ENCODE measurements at regions not wholly inside any gene's neighbourhood (a gene's known extent, or its start where the extent isn't known, plus 50 kb on each side); places are given as distances from the start of the nearest gene placed in this dataset.

GRCh38 chr2:122955776-122956175, 1069.3 kb upstream of the CNTNAP5 start:
- TF ChIP-seq SAP30 (IDR thresholded peaks at IDR 0.05; ENCODE audit: insufficient read depth, insufficient replicate concordance, low read length) (no peak), CEBPB (IDR thresholded peaks at IDR 0.05; ENCODE audit: low read depth, low read length) (no peak), HDAC2 (IDR thresholded peaks at IDR 0.05; ENCODE audit: borderline replicate concordance in 1 of 2, low read depth in 2 of 2, low read length in 2 of 2) (no peak), ZNF274 (IDR thresholded peaks at IDR 0.05; ENCODE audit: borderline replicate concordance, extremely low read depth, low read length) (no peak), TEAD4 (IDR thresholded peaks at IDR 0.05; ENCODE audit: low read depth, low read length) (no peak), BRCA1 (IDR thresholded peaks at IDR 0.05; ENCODE audit: low read depth, low read length) (no peak), EZH2 (IDR thresholded peaks at IDR 0.05; ENCODE audit: low read depth, low read length, severe bottlenecking) (no peak), RAD21 (IDR thresholded peaks at IDR 0.05 in 1 of 2, conservative IDR thresholded peaks at IDR 0.05 in 1 of 2; ENCODE audit: low read depth in 2 of 2, low read length in 2 of 2) (no peak), RXRA (IDR thresholded peaks at IDR 0.05; ENCODE audit: insufficient read depth, low read depth, low read length) (no peak), SIX5 (IDR thresholded peaks at IDR 0.05; ENCODE audit: low read depth, low read length) (no peak), POLR2A (IDR thresholded peaks at IDR 0.05; ENCODE audit: control extremely low read depth in 1 of 2, low read depth in 2 of 2, low read length in 2 of 2) (no peak), MAFK (IDR thresholded peaks at IDR 0.05; ENCODE audit: low read depth, low read length) (no peak)
- TF ChIP-seq, protein P1, sequence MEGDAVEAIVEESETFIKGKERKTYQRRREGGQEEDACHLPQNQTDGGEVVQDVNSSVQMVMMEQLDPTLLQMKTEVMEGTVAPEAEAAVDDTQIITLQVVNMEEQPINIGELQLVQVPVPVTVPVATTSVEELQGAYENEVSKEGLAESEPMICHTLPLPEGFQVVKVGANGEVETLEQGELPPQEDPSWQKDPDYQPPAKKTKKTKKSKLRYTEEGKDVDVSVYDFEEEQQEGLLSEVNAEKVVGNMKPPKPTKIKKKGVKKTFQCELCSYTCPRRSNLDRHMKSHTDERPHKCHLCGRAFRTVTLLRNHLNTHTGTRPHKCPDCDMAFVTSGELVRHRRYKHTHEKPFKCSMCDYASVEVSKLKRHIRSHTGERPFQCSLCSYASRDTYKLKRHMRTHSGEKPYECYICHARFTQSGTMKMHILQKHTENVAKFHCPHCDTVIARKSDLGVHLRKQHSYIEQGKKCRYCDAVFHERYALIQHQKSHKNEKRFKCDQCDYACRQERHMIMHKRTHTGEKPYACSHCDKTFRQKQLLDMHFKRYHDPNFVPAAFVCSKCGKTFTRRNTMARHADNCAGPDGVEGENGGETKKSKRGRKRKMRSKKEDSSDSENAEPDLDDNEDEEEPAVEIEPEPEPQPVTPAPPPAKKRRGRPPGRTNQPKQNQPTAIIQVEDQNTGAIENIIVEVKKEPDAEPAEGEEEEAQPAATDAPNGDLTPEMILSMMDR (IDR thresholded peaks at IDR 0.05; ENCODE audit: control extremely low read depth in 1 of 3, insufficient read depth in 1 of 3, low read depth in 1 of 3, low read length in 3 of 3) = no peak
- TF ChIP-seq, protein P2, sequence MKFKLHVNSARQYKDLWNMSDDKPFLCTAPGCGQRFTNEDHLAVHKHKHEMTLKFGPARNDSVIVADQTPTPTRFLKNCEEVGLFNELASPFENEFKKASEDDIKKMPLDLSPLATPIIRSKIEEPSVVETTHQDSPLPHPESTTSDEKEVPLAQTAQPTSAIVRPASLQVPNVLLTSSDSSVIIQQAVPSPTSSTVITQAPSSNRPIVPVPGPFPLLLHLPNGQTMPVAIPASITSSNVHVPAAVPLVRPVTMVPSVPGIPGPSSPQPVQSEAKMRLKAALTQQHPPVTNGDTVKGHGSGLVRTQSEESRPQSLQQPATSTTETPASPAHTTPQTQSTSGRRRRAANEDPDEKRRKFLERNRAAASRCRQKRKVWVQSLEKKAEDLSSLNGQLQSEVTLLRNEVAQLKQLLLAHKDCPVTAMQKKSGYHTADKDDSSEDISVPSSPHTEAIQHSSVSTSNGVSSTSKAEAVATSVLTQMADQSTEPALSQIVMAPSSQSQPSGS (IDR thresholded peaks at IDR 0.05; ENCODE audit: low read length) = no peak
